ENCODE measurements at regions not wholly inside any gene's neighbourhood (a gene's known extent, or its start where the extent isn't known, plus 50 kb on each side); places are given as distances from the start of the nearest gene placed in this dataset.

DNA sequence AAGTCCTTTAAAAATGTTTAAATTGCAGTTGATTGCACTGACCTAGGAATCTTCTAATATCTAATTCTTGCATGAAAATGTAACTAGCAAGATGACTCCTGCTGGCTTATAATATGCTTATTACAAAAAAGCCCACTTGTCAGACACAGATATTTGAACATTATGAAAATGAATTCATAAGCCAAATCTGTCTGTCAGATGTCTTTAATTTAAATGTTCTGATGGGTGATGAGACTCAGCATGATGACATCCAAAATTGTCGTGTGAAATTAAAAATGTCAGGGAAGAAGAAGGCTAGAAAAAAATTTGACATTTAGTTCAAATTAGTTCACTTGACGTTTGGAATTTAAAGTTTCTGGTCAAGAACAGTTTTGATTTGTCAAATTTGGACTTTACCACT, 277.8 kb downstream of the PHF14 start:
- H3K27ac Mint-ChIP-seq = no peak overlapping the region

More for the DNA sequence above, 277.8 kb downstream of the PHF14 start:
- Histone ChIP-seq H3K4me1 (ENCODE audit: insufficient read depth, low read length) (no peaks in the 10 kb centered on the region), H2BK12ac (ENCODE audit: insufficient read length, low read depth, low read length) (no peak overlapping the region), H3K27me3 (ENCODE audit: insufficient read depth, low read length) (no peaks in the 10 kb centered on the region), H3K56ac (ENCODE audit: insufficient read length, low read depth, low read length) (no peak overlapping the region), H4K5ac (ENCODE audit: insufficient read length, low read depth, low read length) (no peak overlapping the region), H2AFZ (ENCODE audit: low read length) (no peak overlapping the region), H3K23ac (ENCODE audit: insufficient read length, low read depth, low read length) (no peak overlapping the region), H2AK5ac (ENCODE audit: insufficient read length, low read length) (no peak overlapping the region), H3K79me1 (ENCODE audit: insufficient read depth, low read depth, low read length, poor library complexity, severe bottlenecking) (no peaks in the 10 kb centered on the region), H3K23me2 (ENCODE audit: insufficient read length, low read depth, low read length, poor library complexity, severe bottlenecking) (no peaks in the 10 kb centered on the region), H4K20me1 (ENCODE audit: control insufficient read depth, insufficient read depth, insufficient read length) (no peaks in the 10 kb centered on the region), H3K79me2 (ENCODE audit: insufficient read depth, low read length) (no peaks in the 10 kb centered on the region), H2BK120ac (ENCODE audit: low read depth, low read length, poor library complexity, severe bottlenecking) (no peak overlapping the region), H3T11ph (ENCODE audit: low read length) (no peak overlapping the region), H3K4ac (ENCODE audit: low read depth, low read length) (no peak overlapping the region), H2BK5ac (ENCODE audit: insufficient read length, low read length) (no peak overlapping the region), H4K91ac (ENCODE audit: insufficient read length, low read depth, low read length) (no peak overlapping the region), H3K4me2 (ENCODE audit: insufficient read depth, insufficient read length, low read length) (no peak overlapping the region), H3K27ac (ENCODE audit: insufficient read length, low read depth, low read length) (no peak overlapping the region), H3K9ac (ENCODE audit: extremely low read depth, insufficient read length, low read length) (no peak overlapping the region), H3K18ac (ENCODE audit: insufficient read length, low read depth, low read length) (no peak overlapping the region), H2BK15ac (ENCODE audit: low read depth, low read length) (no peak overlapping the region), H2BK20ac (ENCODE audit: low read depth, low read length, poor library complexity, severe bottlenecking) (no peak overlapping the region), H4K8ac (replicated peaks; ENCODE audit: insufficient read length, low read depth, low read length) (no peak overlapping the region), H3K9me3 (ENCODE audit: control insufficient read depth, low read depth, low read length) (no peaks in the 10 kb centered on the region), H3K14ac (ENCODE audit: insufficient read depth, low read length) (no peak overlapping the region)
- Mint-ChIP-seq H3K36me3 (ENCODE audit: insufficient read depth in 1 of 3, low read depth in 3 of 3) (no peaks in the 10 kb centered on the region), H3K27me3 (ENCODE audit: low read depth) (no peaks in the 10 kb centered on the region), H3K9me3 (no peaks in the 10 kb centered on the region), H3K4me3 (no peak overlapping the region), H3K4me1 (no peaks in the 10 kb centered on the region)
- no peak for DNase-seq
- TF ChIP-seq, protein P1, sequence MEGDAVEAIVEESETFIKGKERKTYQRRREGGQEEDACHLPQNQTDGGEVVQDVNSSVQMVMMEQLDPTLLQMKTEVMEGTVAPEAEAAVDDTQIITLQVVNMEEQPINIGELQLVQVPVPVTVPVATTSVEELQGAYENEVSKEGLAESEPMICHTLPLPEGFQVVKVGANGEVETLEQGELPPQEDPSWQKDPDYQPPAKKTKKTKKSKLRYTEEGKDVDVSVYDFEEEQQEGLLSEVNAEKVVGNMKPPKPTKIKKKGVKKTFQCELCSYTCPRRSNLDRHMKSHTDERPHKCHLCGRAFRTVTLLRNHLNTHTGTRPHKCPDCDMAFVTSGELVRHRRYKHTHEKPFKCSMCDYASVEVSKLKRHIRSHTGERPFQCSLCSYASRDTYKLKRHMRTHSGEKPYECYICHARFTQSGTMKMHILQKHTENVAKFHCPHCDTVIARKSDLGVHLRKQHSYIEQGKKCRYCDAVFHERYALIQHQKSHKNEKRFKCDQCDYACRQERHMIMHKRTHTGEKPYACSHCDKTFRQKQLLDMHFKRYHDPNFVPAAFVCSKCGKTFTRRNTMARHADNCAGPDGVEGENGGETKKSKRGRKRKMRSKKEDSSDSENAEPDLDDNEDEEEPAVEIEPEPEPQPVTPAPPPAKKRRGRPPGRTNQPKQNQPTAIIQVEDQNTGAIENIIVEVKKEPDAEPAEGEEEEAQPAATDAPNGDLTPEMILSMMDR (conservative IDR thresholded peaks at IDR 0.05) = no peak
- WGBS (ENCODE audit: extremely low coverage, insufficient read length, low lambda C conversion rate) = no CpG with 5 or more reads among the region's 2 CpGs
